ENCODE measurements at regions not wholly inside any gene's neighbourhood (a gene's known extent, or its start where the extent isn't known, plus 50 kb on each side); places are given as distances from the start of the nearest gene placed in this dataset.

- TF ChIP-seq CTCF (IDR thresholded peaks at IDR 0.05) (no peak), POLR2A (IDR thresholded peaks at IDR 0.05) (no peak)
- no peaks in the 10 kb centered on the region for H3K36me3 ChIP-seq
- H3K9me3 ChIP-seq: no peaks in the 10 kb centered on the region
- no peak for DNase-seq
- no peaks in the 10 kb centered on the region for H3K4me1 ChIP-seq
- no peak overlapping the region for H3K27ac ChIP-seq
- no peaks in the 10 kb centered on the region for H3K27me3 ChIP-seq
- H3K4me3 ChIP-seq: no peak overlapping the region
- intact Hi-C loops (cut with DNase I; ENCODE audit: low total_unique reads): no loop called here
Observed at GRCh38 chr15:29542994-29543393, 273.4 kb upstream of the NSMCE3 start.

GRCh38 chr15:29541309-29541708 lies 271.7 kb upstream of the NSMCE3 start:
- no peak for TF ChIP-seq POLR2A (IDR thresholded peaks at IDR 0.05)
- no peak for TF ChIP-seq CTCF (IDR thresholded peaks at IDR 0.05)
- no peak for DNase-seq
- Histone ChIP-seq H3K27ac (no peak overlapping the region), H3K27me3 (no peaks in the 10 kb centered on the region), H3K36me3 (no peaks in the 10 kb centered on the region), H3K4me3 (no peak overlapping the region), H3K9me3 (no peaks in the 10 kb centered on the region), H3K4me1 (no peaks in the 10 kb centered on the region)
- intact Hi-C loops (cut with DNase I; ENCODE audit: low total_unique reads): no loop called here

- intact Hi-C loops (cut with DNase I; ENCODE audit: low total_unique reads): no loop called here
- Histone ChIP-seq H3K4me1 (no peaks in the 10 kb centered on the region), H3K9me3 (no peaks in the 10 kb centered on the region), H3K4me3 (no peak overlapping the region), H3K27ac (no peak overlapping the region), H3K36me3 (no peaks in the 10 kb centered on the region), H3K27me3 (no peaks in the 10 kb centered on the region)
- TF ChIP-seq POLR2A (IDR thresholded peaks at IDR 0.05): no peak
- no peak for TF ChIP-seq CTCF (IDR thresholded peaks at IDR 0.05)
- no peak for DNase-seq
Observed at GRCh38 chr15:29540479-29540878, 270.9 kb upstream of the NSMCE3 start.

GRCh38 chr15:29539736-29540135 lies 270.1 kb upstream of the NSMCE3 start:
- Histone ChIP-seq H3K9me3 (no peaks in the 10 kb centered on the region), H3K36me3 (no peaks in the 10 kb centered on the region), H3K4me3 (no peak overlapping the region), H3K4me1 (no peaks in the 10 kb centered on the region), H3K27ac (no peak overlapping the region), H3K27me3 (no peaks in the 10 kb centered on the region)
- TF ChIP-seq POLR2A (IDR thresholded peaks at IDR 0.05) (no peak), CTCF (IDR thresholded peaks at IDR 0.05) (no peak)
- DNase-seq: no peak
- intact Hi-C loops (cut with DNase I; ENCODE audit: low total_unique reads): no loop called here

GRCh38 chr15:29538044-29538443 lies 268.4 kb upstream of the NSMCE3 start:
- intact Hi-C loops (cut with DNase I; ENCODE audit: low total_unique reads): no loop called here
- Histone ChIP-seq H3K27me3 (no peaks in the 10 kb centered on the region), H3K4me1 (no peaks in the 10 kb centered on the region), H3K4me3 (no peak overlapping the region), H3K27ac (no peak overlapping the region), H3K36me3 (no peaks in the 10 kb centered on the region), H3K9me3 (no peaks in the 10 kb centered on the region)
- no peak for DNase-seq
- no peak for TF ChIP-seq POLR2A (IDR thresholded peaks at IDR 0.05)
- no peak for TF ChIP-seq CTCF (IDR thresholded peaks at IDR 0.05)
